CD14-positive monocyte (primary cell): ENCODE measurements at regions not wholly inside any gene's neighbourhood (a gene's known extent, or its start where the extent isn't known, plus 50 kb on each side); places are given as distances from the start of the nearest gene placed in this dataset.

Source experiments
- DNase-seq, 3 donors: peaks; one replicate each; pipeline ENCODE4 v3.0.0-alpha.2; 2011 to 2022
- H2AFZ ChIP-seq: 2 replicates; pipeline ENCODE4 v1.6.0; 2012; ENCODE audit warnings: mild to moderate bottlenecking, low read depth, low read length, inconsistent platforms; ENCODE audit not compliant: insufficient read depth, poor library complexity, severe bottlenecking
- H3K27ac ChIP-seq, 2 donors: 1 replicate in 1 of 2; 2 replicates in 1 of 2; pipeline ENCODE4 v1.5.1; 2012 to 2013; ENCODE audit warnings: low read length in 2 of 2, control low read depth in 1 of 2, inconsistent platforms in 1 of 2, low read depth in 1 of 2, mild to moderate bottlenecking in 1 of 2
- H3K27me3 ChIP-seq, 2 donors: one replicate each; pipeline versions ENCODE4 v1.6.0 to v1.6.1; 2011 to 2013; ENCODE audit warnings: low read length in 2 of 2; ENCODE audit not compliant: control insufficient read depth in 2 of 2, insufficient read depth in 2 of 2
- H3K36me3 ChIP-seq, 2 donors: replicated peaks in 1 of 2; 1 replicate in 1 of 2; 2 replicates in 1 of 2; pipeline versions ENCODE4 v1.5.1 to v1.6.1; 2012 to 2013; ENCODE audit warnings: low read length in 2 of 2, control low read depth in 1 of 2, inconsistent platforms in 1 of 2, mild to moderate bottlenecking in 1 of 2; ENCODE audit not compliant: insufficient read depth in 2 of 2, control insufficient read depth in 1 of 2
- H3K4me1 ChIP-seq, 2 donors: 1 replicate in 1 of 2; 2 replicates in 1 of 2; pipeline versions ENCODE4 v1.5.1 to v1.6.1; 2012 to 2013; ENCODE audit warnings: low read length in 2 of 2, control low read depth in 1 of 2, inconsistent platforms in 1 of 2, mild to moderate bottlenecking in 1 of 2, moderate library complexity in 1 of 2; ENCODE audit not compliant: insufficient read depth in 2 of 2, control insufficient read depth in 1 of 2
- H3K4me2 ChIP-seq: replicated peaks from 2 replicates; pipeline ENCODE3; 2012; ENCODE audit warnings: low read length, moderate library complexity, mild to moderate bottlenecking; ENCODE audit not compliant: poor library complexity, severe bottlenecking; ENCODE audit errors: extremely low read depth
- H3K4me3 ChIP-seq, 3 experiments: fragments of 200-600 bp in 1 of 3; sonication (generic) in 1 of 3; replicated peaks in 1 of 3; 1 replicate in 2 of 3; 2 replicates in 1 of 3; pipeline ENCODE4 v1.5.1; 2011 to 2013; ENCODE audit warnings: low read length in 3 of 3, mild to moderate bottlenecking in 3 of 3, control low read depth in 2 of 3, low read depth in 2 of 3, inconsistent platforms in 1 of 3, moderate library complexity in 1 of 3
- H3K79me2 ChIP-seq: 2 replicates; pipeline ENCODE4 v1.6.0; 2012; ENCODE audit warnings: mild to moderate bottlenecking, control low read depth, inconsistent platforms, low read length, moderate library complexity; ENCODE audit not compliant: insufficient read depth
- H3K9ac ChIP-seq: 2 replicates; pipeline ENCODE4 v1.6.0; 2017; ENCODE audit warnings: low read length, mild to moderate bottlenecking; ENCODE audit not compliant: insufficient read depth, poor library complexity, severe bottlenecking
- H3K9me3 ChIP-seq, 2 donors: replicated peaks in 1 of 2; 1 replicate in 1 of 2; 2 replicates in 1 of 2; pipeline versions ENCODE4 v1.5.1 to v1.6.1; 2012 to 2013; ENCODE audit warnings: low read length in 2 of 2, control low read depth in 1 of 2; ENCODE audit not compliant: control insufficient read depth in 1 of 2, insufficient read depth in 1 of 2
- H4K20me1 ChIP-seq: 2 replicates; pipeline ENCODE4 v1.6.0; 2012; ENCODE audit warnings: mild to moderate bottlenecking, low read length, control low read depth, moderate library complexity; ENCODE audit not compliant: insufficient read depth
- H3K27ac Mint-ChIP-seq, 7 donors: one replicate each; pipeline ENCODE4 v1.8.0; 2020; ENCODE audit warnings: mild to moderate bottlenecking in 7 of 7, mixed read lengths in 7 of 7, moderate library complexity in 6 of 7, inconsistent platforms in 2 of 7
- H3K27me3 Mint-ChIP-seq, 3 donors: one replicate each; pipeline ENCODE4 v1.8.0; 2021 to 2022; ENCODE audit warnings: low read depth in 3 of 3, mild to moderate bottlenecking in 3 of 3, mixed read lengths in 3 of 3, moderate library complexity in 3 of 3, inconsistent platforms in 1 of 3
- H3K36me3 Mint-ChIP-seq, 2 donors: one replicate each; pipeline ENCODE4 v1.8.0; 2020; ENCODE audit warnings: mixed read lengths in 2 of 2, inconsistent platforms in 1 of 2, mild to moderate bottlenecking in 1 of 2
- H3K4me1 Mint-ChIP-seq: one replicate; pipeline ENCODE4 v1.8.0; 2020; ENCODE audit warnings: mild to moderate bottlenecking, mixed read lengths
- H3K4me3 Mint-ChIP-seq, 2 donors: one replicate each; pipeline ENCODE4 v1.8.0; 2020; ENCODE audit warnings: mild to moderate bottlenecking in 2 of 2, mixed read lengths in 2 of 2, moderate library complexity in 1 of 2
- H3K9me3 Mint-ChIP-seq, 7 donors: one replicate each; pipeline ENCODE4 v1.8.0; 2020 to 2022; ENCODE audit warnings: mixed read lengths in 7 of 7, mild to moderate bottlenecking in 6 of 7, moderate library complexity in 6 of 7, inconsistent platforms in 2 of 7
- CTCF ChIP-seq: fragments of 200-600 bp; IDR thresholded peaks from one replicate; pipeline ENCODE4 v1.8.0; 2022; ENCODE audit warnings: antibody characterized with exemption, mild to moderate bottlenecking
- WGBS: methylation state at CpG from one replicate; pipeline ENCODE4 v1.1.5; 2013; ENCODE audit warnings: missing lambda C conversion rate; ENCODE audit not compliant: insufficient coverage; 5-methylcytosine and 5-hydroxymethylcytosine counted together
- intact Hi-C, 2 donors: fragments of 100-400 bp; cut with micrococcal nuclease; formaldehyde crosslinking; loops; one replicate each; pipeline versions ENCODE4 v1.15.0 to v1.15.1; 2023

DNA sequence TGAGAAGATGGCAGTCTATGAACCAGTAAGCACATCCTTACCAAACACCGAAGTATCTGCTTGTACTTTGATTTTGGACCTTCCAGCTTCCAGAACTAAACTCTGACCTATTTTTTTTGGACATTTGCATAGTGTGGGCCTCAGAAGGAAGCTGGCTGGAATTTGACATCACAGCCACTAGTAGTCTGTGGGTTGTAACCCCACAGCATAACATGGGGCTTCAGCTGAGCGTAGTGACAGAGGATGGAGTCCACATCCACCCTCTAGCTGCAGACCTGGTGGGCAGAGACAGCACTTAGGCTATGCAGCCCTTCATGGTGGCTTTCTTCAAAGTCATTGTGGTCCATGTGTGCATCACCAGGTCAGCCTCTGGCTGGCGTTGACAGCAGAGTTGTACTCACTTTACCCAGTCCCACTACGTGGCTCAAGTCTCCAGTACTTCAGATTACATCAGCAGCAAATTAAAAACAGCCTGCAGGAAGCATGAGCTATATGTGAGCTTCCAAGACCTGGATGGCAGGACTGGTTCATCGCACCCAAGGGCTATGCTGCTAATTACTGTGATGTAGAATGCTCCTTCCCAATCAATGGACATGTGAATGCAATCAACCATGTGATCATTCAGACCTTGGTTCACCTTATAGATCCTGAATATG, 58.6 kb upstream of the VPREB1 start:
- H3K36me3 Mint-ChIP-seq: no peaks in the 10 kb centered on the region
- no peaks in the 10 kb centered on the region for H3K36me3 ChIP-seq
- no peaks in the 10 kb centered on the region for H4K20me1 ChIP-seq
- no peak overlapping the region for H3K4me3 Mint-ChIP-seq
- no peak overlapping the region for H3K4me3 ChIP-seq
- H3K27ac ChIP-seq: no peak overlapping the region
- TF ChIP-seq CTCF: no peak
- H3K4me1 ChIP-seq: no peaks in the 10 kb centered on the region
- DNase-seq: no peak
- H3K79me2 ChIP-seq: no peaks in the 10 kb centered on the region
- no peak overlapping the region for H2AFZ ChIP-seq
- intact Hi-C loops: no loop called here
- no peak overlapping the region for H3K27ac Mint-ChIP-seq
- peaks cover 0 to 14% (median 6%) of the 10 kb centered on the region in 7 donors for H3K9me3 Mint-ChIP-seq
- 77% methylated on average over 4 of the region's 5 CpGs for WGBS
- peaks cover 4 to 21% of the 10 kb centered on the region in 2 donors for H3K27me3 ChIP-seq
- H3K27me3 Mint-ChIP-seq: peaks cover 25 to 49% (median 31%) of the 10 kb centered on the region in 3 donors
- H3K9ac ChIP-seq: no peak overlapping the region
- no peaks in the 10 kb centered on the region for H3K4me1 Mint-ChIP-seq
- H3K9me3 ChIP-seq: no peaks in the 10 kb centered on the region
- H3K4me2 ChIP-seq: no peak overlapping the region

- H3K9me3 ChIP-seq: no peaks in the 10 kb centered on the region
- intact Hi-C loops: no loop called here
- H3K36me3 Mint-ChIP-seq: no peaks in the 10 kb centered on the region
- H3K36me3 ChIP-seq: no peaks in the 10 kb centered on the region
- no peak for TF ChIP-seq CTCF
- no peak overlapping the region for H3K27ac Mint-ChIP-seq
- no peak overlapping the region for H3K9ac ChIP-seq
- no peaks in the 10 kb centered on the region for H3K4me1 Mint-ChIP-seq
- H3K27me3 Mint-ChIP-seq: peaks cover 22 to 42% (median 24%) of the 10 kb centered on the region in 3 donors
- H3K27ac ChIP-seq: no peak overlapping the region
- H3K4me2 ChIP-seq: no peak overlapping the region
- no peak for DNase-seq
- peaks cover 4 to 21% of the 10 kb centered on the region in 2 donors for H3K27me3 ChIP-seq
- H3K4me3 Mint-ChIP-seq: no peak overlapping the region
- no peak overlapping the region for H3K4me3 ChIP-seq
- WGBS: 57% methylated on average over 3 of the region's 3 CpGs
- no peak overlapping the region for H2AFZ ChIP-seq
- no peaks in the 10 kb centered on the region for H4K20me1 ChIP-seq
- H3K4me1 ChIP-seq: no peaks in the 10 kb centered on the region
- H3K9me3 Mint-ChIP-seq: peaks cover 0 to 13% (median 6%) of the 10 kb centered on the region in 7 donors
- no peaks in the 10 kb centered on the region for H3K79me2 ChIP-seq
Measured at GRCh38 chr22:22185217-22185616, 59.4 kb upstream of the VPREB1 start.
